EH (cell line): ENCODE measurements at regions not wholly inside any gene's neighbourhood (a gene's known extent, or its start where the extent isn't known, plus 50 kb on each side); places are given as distances from the start of the nearest gene placed in this dataset.
"Not testable (repeated sequence)": the region's sequence is repeated elsewhere in the genome, so short reads cannot be mapped to it uniquely, and the experiment has no call there.

ENCODE experiments used
- DNase-seq: peaks from one replicate; pipeline ENCODE4 v3.0.0-alpha.2; 2015; ENCODE audit warnings: low read depth

DNA sequence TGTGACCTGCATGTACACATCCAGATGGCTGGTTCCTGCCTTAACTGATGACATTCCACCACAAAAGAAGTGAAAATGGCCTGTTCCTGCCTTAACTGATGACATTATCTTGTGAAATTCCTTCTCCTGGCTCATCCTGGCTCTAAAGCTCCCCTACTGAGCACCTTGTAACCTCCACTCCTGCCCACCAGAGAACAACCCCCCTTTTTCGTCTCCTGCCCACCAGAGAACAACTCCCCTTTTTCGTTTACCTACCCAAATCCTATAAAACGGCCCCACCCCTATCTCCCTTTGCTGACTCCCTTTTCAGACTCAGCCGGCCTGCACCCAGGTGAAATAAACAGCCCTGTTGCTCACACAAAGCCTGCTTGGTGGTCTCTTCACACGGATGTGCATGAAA lies 212.2 kb downstream of the KITLG start:
- not testable (repeated sequence) for DNase-seq

DNA sequence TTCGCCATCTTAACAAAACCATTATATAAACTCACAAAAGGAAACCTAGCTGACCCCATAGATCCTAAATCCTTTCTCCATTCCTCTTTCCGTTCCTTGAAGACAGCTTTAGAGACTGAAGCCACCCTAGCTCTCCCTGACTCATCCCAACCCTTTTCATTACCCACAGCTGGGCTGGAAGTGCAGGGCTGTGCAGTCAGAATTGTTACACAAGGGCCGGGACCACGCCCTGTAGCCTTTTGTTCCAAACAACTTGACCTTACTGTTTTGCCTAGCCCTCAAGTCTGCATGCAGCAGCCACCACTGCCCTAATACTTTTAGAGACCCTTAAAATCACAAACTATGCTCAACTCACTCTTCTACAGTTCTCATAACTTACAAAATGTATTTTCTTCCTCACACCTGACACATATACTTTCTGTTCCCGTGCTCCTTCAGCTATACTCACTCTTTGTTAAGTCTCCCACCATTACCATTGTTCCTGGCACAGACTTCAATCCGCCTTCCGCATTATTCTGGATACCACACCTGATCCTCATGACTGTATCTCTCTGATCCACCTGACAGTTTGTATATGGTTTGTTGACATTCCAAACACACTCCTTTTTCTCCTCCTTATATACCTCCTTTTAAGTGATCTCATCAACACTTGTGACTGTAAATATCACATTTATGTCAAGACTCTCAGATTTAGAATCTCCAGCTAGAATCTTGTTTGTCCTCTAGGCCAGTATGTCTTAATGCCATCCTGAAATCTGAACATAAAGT lies 208.7 kb downstream of the KITLG start:
- DNase-seq: peak; percentile 19

DNA sequence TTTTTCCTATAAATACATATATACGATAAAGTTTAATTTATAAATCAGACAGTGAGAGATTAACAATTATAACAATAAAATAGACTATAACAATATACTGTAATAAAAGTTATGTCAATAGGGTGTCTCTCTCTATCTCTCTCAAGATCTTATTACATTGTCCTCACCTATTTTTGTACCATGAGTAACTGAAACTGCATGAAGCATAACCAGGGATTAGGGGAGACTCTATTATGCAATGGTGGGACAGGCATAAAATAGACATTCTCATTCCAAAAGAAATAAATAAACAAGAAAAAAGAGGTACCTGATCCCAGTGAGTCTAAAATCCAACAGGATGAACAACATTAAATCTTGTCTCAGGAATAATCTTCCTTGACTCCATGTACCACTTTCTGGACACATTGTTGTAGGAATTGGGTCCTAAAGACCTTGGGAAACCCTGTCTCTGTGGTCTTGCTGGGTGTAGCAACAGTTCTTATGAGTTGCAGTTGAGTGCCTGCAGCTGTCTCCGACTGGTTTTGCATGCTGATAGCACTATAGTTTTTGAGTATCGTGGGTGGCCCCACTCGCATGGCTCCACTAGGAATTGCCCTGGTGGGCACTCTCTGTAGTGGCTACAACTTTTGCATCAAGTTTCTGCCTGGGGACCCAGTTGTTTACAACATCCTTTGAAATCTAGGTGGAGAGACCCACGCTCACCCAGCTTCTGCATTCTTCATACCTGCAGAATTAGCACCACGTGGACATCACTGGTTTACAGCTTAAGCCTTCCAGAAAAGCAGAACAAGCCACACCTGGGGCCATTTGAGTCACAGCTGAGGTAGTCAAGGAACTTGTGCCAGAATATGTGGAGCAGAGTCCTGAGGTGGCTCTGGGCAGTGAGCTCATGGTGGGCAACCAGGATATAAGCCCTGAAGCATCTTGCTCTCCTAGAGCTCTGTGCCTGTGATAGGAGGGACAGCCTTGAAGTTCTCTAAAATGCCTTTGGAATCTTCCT lies 204.7 kb downstream of the KITLG start:
- DNase-seq: no peak

DNA sequence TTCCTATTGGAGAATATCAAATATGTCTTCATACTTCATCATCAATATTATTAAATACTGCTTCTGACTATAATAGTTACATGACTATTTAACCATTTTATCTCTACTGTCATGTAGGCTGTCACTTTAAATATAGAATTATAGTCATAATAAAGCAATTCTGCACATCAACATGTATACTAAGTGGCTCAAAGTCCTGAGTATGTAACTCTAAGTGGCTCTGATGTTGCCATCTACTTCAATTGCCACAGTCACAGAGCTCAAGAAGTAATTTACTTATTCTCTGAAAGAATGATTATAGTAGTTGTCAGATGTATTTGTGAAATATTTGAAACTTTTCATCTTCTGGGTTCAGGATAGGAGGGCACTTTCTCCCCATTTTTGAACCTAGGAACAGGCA lies 202.3 kb downstream of the KITLG start:
- no peak for DNase-seq

DNA sequence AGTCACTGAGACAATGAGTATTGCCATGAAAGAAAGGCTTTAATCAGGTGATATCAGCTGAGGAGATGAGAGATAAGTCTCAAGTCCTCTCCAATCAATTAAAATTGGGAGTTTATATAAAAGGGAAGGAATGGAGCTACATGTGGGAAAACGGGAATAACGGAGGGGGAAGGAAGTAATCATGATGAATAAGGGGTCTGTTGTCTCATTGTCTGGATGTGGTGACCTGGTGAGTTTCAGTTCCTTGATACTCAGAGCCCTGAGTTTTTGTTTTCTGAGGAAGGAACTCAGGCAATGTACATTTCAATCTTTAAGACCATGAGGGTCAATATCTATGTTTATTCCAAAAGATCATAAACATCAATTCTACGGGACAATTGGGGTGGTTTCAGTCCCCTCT lies 198.8 kb downstream of the KITLG start:
- no peak for DNase-seq

DNA sequence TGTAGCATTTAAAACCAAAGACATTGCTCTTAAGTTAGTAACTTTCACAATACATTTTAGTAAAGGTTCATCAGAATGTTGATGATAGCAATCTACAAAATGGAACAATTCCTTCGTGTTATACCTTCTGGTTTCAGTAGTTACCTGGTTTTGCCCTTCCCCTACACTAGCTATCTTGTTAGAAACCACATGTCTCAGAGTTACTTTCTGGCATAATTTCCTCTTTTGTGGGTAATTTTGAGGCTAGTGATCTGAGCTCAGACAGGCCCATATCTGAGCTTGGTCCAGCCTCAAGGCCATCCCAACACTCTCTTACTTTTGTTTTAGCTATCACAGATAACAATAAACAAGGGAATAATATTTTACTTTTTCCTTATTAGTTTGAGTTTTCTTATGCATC lies 196.9 kb downstream of the KITLG start:
- no peak for DNase-seq

DNA sequence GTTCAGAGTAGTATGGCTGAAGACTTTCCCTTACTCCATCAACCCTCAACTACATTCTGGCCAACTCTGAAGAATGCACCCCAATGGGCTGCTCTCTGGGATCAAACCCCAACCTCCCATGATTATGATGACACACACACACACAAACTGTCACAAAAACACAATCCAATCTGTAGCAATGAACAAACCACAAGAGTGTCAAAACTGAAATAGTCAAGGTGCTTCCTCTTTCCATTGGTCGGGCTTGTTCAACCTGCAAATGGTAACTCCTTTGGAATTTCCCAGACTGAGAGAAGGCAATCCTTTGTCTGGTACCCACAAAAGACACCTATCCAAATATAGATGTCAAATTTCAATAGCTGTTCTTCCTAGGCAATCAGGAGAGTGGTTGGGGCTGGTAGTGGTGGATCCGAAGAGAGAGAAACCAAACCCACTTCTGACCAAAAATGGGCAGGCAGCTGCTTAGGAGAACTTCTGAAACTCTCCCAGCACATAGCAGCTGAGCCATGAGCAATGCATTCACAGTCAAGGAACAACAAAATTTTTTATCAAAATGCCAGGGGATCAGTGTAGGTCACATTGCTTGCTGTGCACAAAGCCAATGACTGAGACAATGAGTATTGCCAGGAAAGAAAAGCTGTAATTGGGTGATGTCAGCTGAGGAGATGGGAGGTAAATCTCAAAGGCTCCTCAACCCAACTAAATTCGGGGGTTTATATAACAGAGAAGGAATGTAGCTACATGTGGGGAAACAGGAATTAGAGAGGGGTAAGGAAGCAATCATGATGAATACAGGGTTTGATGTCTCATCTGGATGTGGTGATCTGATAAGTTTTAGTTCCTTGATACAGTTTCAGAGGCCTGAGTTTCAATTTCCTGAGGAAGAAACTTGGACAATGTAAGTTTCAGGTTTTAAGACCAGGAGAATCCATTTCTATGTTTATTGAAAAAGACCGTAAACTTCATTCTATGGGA lies 191.4 kb downstream of the KITLG start:
- peak; percentile 79 for DNase-seq

DNA sequence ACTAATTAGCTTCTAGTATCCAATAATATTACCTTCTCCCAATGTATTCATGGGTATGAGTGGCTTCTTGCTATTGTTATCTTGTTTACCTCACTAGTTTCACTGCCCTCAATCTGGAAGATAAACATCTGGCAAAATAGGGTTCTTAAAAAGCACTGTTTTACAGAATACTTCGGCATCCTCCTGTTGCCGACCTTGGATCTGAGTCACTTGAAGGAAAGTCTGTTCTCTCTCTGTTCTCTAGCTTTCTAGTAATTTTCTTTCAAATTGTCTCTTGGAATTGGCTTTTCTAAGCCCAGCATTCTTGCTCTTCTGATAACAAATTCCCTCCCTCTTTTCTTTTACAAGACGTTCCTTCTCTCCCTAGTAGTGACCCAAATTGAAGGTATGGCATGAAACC lies 189.5 kb downstream of the KITLG start:
- DNase-seq: no peak

DNA sequence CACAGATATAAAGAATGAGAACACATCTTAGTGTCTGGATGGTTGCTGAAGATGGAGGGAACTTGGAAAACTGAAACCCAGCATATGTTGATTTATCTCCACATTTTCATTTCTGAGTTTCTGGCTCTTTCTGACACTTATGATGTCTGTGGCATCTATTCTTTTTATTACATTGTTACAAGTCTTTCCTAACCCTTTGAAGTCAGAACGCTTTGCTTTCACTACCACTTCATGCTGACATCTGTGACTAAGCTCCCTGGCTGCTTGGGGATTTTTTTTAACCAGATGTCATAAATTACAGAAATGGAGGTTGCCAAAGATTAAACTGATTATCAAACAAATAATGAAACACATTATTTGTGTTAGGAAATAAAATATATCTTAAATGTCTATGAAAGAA lies 188.7 kb downstream of the KITLG start:
- DNase-seq: peak; percentile 92

DNA sequence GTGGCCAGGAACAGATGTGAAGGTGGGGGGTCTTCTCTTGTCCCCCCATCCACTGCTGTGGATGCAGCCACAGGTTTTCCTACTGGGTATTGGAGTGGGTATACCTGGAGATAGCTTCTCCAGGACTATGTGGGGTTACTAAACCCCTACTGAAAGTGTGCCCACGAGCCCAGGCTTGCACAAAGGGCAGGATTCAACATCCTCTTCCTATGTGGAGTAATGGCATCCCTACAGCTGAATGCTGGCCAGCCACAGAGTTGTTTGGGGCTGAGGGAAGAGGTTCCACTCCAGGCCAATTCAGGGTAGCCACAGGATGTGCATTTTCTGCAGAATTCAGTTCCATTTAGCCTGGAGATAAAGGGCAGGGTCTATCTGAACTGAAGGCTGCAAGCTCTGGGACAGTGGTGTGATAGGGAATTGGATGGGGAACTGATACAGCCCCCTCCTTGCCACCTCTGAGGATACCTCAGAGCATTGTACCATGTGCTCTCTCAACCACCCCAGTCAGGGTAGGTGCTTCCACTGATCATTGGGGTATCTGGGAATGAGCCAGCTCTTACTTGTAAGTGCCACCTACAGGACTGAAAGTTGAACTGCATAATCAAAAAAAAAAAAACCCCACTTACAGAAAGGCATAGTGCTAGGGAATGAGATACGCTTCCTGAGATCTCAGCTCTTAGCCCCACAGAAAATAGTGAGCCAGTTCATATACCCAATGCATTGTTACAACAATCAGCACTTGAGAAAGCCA lies 187.1 kb downstream of the KITLG start:
- peak; percentile 45 for DNase-seq

DNA sequence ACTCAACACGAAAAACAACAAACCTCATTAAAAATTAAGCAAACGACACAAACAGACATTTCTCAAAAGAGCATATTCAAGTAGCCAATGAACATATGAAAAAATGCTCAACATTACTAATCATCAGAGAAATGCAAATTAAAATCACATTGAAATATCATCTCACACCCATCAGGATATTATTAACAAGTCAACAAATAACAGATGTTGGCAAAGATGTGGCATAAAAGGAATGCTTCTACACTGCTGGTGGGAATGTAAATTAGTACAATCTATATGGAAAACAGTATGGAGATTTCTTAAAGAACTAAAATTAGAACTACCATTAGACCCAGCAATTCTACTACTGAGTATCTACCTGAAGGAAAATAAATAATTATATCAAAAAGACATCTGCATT lies 182.2 kb downstream of the KITLG start:
- DNase-seq: no peak

DNA sequence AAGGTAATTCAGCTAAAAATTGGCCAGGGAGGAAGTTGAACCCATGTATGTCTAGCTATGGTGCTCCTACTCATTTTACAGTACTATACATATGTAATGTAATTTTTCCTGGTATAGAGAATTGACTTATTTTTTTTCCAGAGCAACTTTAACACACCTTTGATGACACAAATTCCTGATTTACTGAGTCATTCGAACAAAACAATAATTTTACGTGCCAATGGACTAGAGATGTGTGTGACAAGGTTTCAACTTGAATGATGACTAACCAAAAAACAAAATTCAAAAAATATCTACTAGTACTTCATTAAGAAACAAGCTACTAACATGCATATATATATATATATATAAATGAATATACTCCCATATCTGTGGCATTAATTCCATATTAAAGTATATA lies 180.5 kb downstream of the KITLG start:
- no peak for DNase-seq

DNA sequence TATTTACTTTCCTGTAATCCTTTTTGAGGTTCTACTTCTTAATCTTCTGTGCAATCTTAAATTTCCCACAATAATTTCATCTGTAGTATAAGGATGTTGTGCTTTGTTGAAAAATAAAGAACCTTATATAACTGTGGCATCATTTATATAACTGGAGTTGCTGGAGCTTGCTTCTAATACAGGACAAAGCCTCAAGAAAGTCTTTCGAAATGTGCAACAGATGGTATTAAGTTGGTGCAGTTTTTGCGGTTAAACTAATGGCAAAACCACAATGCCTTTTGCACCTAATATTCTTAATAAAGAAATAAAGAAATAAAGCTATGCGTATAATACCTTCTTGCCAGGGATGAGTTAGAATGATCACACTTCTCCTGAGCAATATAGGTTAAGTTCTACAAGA lies 180.0 kb downstream of the KITLG start:
- DNase-seq: no peak

DNA sequence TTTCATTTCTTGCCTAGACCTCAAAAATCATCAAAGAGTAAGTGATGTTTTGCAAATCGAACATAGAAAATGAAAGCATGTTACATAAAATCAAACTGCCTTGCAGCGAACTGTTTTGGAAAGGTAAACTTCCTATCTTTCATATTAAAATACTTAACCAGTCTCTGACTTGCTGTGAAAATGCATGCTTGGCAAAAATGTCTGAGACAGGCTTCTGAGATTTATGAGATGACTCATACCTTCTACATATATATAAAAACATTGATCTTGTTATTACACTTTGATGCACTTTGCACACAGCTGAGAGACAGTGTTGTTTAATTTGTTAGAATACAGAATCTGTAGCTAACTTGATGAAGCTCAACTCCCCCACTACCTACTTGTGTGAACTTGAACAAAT lies 179.1 kb downstream of the KITLG start:
- DNase-seq: peak; percentile 58

DNA sequence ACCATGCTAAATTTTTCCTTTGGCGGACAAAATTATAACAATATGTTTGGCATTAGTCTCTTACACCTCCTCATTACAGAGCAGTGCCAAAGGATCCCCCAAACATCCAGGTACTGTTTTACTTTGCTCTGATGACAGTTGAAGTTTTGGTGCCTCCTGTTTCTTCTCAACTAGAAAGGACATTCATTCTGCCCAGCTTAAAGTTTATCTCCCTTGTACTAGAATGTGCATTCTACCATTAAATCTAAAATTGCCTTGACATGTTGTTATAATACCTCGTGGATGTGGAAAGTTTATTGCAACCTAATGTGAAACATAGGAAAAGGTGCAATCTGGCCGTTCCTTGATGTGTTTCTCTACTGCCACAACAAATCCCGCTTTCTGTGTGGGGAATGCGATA lies 173.4 kb downstream of the KITLG start:
- no peak for DNase-seq

DNA sequence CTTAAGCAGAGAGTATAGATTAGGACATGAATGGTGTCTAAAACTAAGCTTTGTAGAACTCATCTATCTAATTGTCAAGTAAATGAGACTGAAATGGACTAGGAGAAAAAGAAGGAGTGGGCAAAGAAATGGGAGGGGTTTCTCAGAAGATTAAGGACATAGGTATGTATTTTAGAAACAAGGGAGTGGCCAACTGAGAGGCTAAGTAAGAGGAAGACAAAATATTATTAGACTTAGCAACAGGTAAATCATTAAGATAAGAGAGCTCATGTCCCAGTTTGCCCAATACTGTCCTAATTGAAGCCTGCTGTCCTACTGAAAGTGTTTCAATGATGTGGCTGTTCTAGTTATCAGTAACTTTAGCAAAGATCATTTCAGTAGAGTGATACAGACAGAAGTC lies 171.4 kb downstream of the KITLG start:
- no peak for DNase-seq

DNA sequence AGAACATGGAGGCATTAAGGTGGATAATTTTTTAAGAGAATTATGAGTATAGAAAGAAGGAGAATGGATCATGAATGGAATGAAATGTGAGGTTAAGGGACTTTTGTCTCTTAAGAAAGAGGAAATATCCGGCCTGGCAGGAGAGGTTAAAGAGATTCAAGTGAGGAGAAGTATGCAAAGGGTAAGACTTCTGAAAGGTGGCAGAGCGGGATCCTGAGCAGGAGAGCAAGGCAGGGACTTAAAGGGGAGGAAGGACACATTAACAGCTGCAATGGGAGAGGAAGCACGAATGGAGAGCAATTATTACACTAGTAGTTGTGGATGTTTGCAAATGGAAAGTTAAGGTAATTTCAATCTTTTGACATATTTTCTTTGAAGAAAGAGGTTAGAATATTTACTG lies 171.0 kb downstream of the KITLG start:
- no peak for DNase-seq

DNA sequence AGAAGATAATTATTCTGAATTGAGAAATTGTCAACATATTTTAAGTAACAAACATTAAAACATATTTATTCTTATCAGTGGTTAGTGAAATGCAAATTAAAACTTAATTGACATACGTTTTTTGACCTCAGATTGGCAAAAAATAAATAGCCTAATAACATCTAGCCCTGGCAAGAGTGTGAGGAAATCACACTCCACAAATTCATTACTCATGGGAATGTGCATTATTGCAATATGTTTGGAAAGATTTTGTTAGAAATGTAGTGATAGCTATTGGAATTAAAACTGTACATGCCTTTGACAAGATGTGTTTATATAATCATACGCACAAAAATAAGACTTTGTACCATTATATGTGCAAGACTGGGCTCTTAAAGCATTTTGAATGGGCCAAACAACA lies 168.6 kb downstream of the KITLG start:
- no peak for DNase-seq

DNA sequence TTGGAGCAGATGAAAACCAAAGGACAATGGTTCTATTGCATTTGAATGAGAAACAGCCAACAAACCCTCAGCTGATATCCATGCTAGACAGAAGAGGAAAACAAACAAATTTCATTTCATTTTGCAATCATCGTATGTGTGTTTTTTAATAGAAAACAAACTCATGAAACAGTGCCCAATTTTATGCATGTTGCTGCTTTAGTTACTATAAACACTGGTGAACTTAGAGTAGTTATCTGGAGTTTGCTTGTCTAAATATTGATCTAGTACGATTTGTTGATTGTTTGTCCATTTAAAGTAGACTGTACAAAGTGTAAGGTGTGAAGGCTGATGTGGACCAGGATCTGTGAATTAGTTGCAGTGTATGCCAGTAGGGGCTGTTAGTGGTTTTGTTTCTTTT lies 166.6 kb downstream of the KITLG start:
- DNase-seq: no peak

DNA sequence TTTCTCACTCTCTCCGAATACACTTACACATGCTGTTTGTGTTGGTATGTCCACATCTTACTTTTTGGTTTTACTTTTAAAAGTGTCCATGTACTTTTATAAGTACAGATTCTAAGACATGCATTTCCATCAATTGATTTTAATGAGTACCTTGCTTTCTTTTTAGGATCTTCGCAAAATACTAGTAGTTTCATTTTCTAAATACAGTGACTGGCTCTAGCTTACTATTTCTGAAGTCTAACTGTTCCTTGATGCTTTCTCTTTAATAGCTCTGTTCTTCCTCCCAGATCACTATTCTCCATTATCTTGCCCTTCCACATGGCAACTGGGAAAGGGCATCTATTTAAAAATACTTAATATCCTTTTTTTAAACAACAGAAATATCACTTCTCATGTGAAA lies 164.1 kb downstream of the KITLG start:
- no peak for DNase-seq

DNA sequence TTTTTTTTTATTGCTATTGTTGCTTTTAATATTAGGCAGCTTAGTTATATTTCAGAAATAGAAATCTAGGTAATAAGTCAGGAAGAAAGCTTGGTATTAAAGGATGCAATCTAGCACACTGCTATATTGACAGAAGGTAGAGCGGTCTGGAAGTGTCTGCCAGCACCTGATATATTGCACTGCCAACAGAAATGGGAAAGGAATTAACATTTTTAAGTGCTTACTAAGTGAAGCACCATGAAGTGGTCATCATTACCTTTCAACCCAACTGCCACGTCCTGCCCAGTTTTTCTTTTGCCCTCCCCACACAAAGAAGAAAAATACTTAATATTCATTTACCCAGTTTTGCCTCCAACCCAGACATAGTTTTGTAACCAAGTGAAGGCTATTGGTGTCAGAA lies 163.5 kb downstream of the KITLG start:
- peak; percentile 30 for DNase-seq
